H9 (cell line): ENCODE measurements at regions not wholly inside any gene's neighbourhood (a gene's known extent, or its start where the extent isn't known, plus 50 kb on each side); places are given as distances from the start of the nearest gene placed in this dataset.

Experiments
- DNase-seq: peaks from one replicate; pipeline ENCODE4 v3.0.0-alpha.2; 2017
- H2AFZ ChIP-seq: one replicate; pipeline ENCODE4 v1.6.1; 2013; ENCODE audit warnings: mild to moderate bottlenecking, low read length, control low read depth, moderate library complexity
- H2AK5ac ChIP-seq: 2 replicates; pipeline ENCODE4 v1.6.1; 2013; ENCODE audit warnings: low read length, control low read depth, mixed read lengths; ENCODE audit not compliant: insufficient read length
- H2BK120ac ChIP-seq: one replicate; pipeline ENCODE4 v1.6.1; 2013; ENCODE audit warnings: low read depth, mild to moderate bottlenecking, low read length, control low read depth, inconsistent platforms; ENCODE audit not compliant: poor library complexity, severe bottlenecking
- H2BK12ac ChIP-seq: 2 replicates; pipeline ENCODE4 v1.6.1; 2013; ENCODE audit warnings: low read length, control low read depth, mixed read lengths, low read depth; ENCODE audit not compliant: insufficient read length
- H2BK15ac ChIP-seq: 2 replicates; pipeline ENCODE4 v1.6.1; 2013; ENCODE audit warnings: low read depth, low read length, control low read depth
- H2BK20ac ChIP-seq: one replicate; pipeline ENCODE4 v1.6.1; 2013; ENCODE audit warnings: low read depth, mild to moderate bottlenecking, low read length, control low read depth, inconsistent platforms; ENCODE audit not compliant: poor library complexity, severe bottlenecking
- H2BK5ac ChIP-seq: 2 replicates; pipeline ENCODE4 v1.6.1; 2013; ENCODE audit warnings: low read length, control low read depth, mixed read lengths; ENCODE audit not compliant: insufficient read length
- H3K14ac ChIP-seq: 2 replicates; pipeline ENCODE4 v1.6.1; 2013; ENCODE audit warnings: low read length, control low read depth; ENCODE audit not compliant: insufficient read depth
- H3K18ac ChIP-seq: 2 replicates; pipeline ENCODE4 v1.6.1; 2013; ENCODE audit warnings: low read depth, mild to moderate bottlenecking, mixed read lengths, low read length, control low read depth; ENCODE audit not compliant: insufficient read length
- H3K23ac ChIP-seq: 2 replicates; pipeline ENCODE4 v1.6.1; 2013; ENCODE audit warnings: low read length, control low read depth, mixed read lengths, low read depth; ENCODE audit not compliant: insufficient read length
- H3K23me2 ChIP-seq: 2 replicates; pipeline ENCODE4 v1.6.1; 2013; ENCODE audit warnings: low read depth, mild to moderate bottlenecking, mixed read lengths, low read length, control low read depth; ENCODE audit not compliant: insufficient read length, poor library complexity, severe bottlenecking
- H3K27ac ChIP-seq: 2 replicates; pipeline ENCODE4 v1.5.1; 2013; ENCODE audit warnings: low read length, control low read depth, mixed read lengths, low read depth; ENCODE audit not compliant: insufficient read length
- H3K27me3 ChIP-seq: 2 replicates; pipeline ENCODE4 v1.6.1; 2013; ENCODE audit warnings: low read length, control low read depth, inconsistent platforms; ENCODE audit not compliant: insufficient read depth
- H3K4ac ChIP-seq: 2 replicates; pipeline ENCODE4 v1.6.1; 2013; ENCODE audit warnings: low read depth, mild to moderate bottlenecking, control low read depth, inconsistent platforms, low read length, moderate library complexity
- H3K4me1 ChIP-seq: 2 replicates; pipeline ENCODE4 v1.6.1; 2013; ENCODE audit warnings: low read length, control low read depth, inconsistent platforms; ENCODE audit not compliant: insufficient read depth
- H3K4me2 ChIP-seq: 2 replicates; pipeline ENCODE4 v1.6.1; 2013; ENCODE audit warnings: low read length, control low read depth, mixed read lengths; ENCODE audit not compliant: insufficient read length, insufficient read depth
- H3K56ac ChIP-seq: 2 replicates; pipeline ENCODE4 v1.6.1; 2013; ENCODE audit warnings: low read depth, mild to moderate bottlenecking, mixed read lengths, low read length, control low read depth; ENCODE audit not compliant: insufficient read length
- H3K79me1 ChIP-seq: 2 replicates; pipeline ENCODE4 v1.6.1; 2013; ENCODE audit warnings: low read depth, mild to moderate bottlenecking, moderate library complexity, low read length, control low read depth, inconsistent platforms; ENCODE audit not compliant: insufficient read depth, poor library complexity, severe bottlenecking
- H3K79me2 ChIP-seq: 2 replicates; pipeline ENCODE4 v1.6.1; 2013; ENCODE audit warnings: low read length, control low read depth, inconsistent platforms; ENCODE audit not compliant: insufficient read depth
- H3K9ac ChIP-seq: 2 replicates; pipeline ENCODE4 v1.6.1; 2013; ENCODE audit warnings: low read length, control low read depth, mixed read lengths; ENCODE audit not compliant: insufficient read length; ENCODE audit errors: extremely low read depth
- H3K9me3 ChIP-seq: one replicate; pipeline ENCODE4 v1.6.1; 2013; ENCODE audit warnings: low read depth, low read length, inconsistent platforms; ENCODE audit not compliant: control insufficient read depth
- H3T11ph ChIP-seq: one replicate; pipeline ENCODE4 v1.6.1; 2013; ENCODE audit warnings: mild to moderate bottlenecking, low read length, control low read depth, inconsistent platforms
- H4K20me1 ChIP-seq: one replicate; pipeline ENCODE4 v1.6.1; 2013; ENCODE audit not compliant: control insufficient read depth, insufficient read length, insufficient read depth
- H4K5ac ChIP-seq: 2 replicates; pipeline ENCODE4 v1.6.1; 2013; ENCODE audit warnings: low read depth, mild to moderate bottlenecking, mixed read lengths, low read length, control low read depth; ENCODE audit not compliant: insufficient read length
- H4K8ac ChIP-seq: replicated peaks from 2 replicates; pipeline ENCODE4 v1.6.1; 2013; ENCODE audit warnings: low read length, control low read depth, mixed read lengths, low read depth; ENCODE audit not compliant: insufficient read length
- H4K91ac ChIP-seq: 2 replicates; pipeline ENCODE4 v1.6.1; 2013; ENCODE audit warnings: low read depth, mild to moderate bottlenecking, moderate library complexity, mixed read lengths, low read length, control low read depth; ENCODE audit not compliant: insufficient read length
- H3K27ac Mint-ChIP-seq, 3 experiments: 2 replicates in 2 of 3; 3 replicates in 1 of 3; pipeline ENCODE4 v1.8.0; 2020 to 2021; ENCODE audit warnings: mixed read lengths in 3 of 3, mild to moderate bottlenecking in 1 of 3, moderate library complexity in 1 of 3
- H3K27me3 Mint-ChIP-seq: 2 replicates; pipeline ENCODE4 v1.8.0; 2021; ENCODE audit warnings: low read depth, mild to moderate bottlenecking, moderate library complexity, mixed read lengths
- H3K36me3 Mint-ChIP-seq, 3 experiments: 2 replicates in 2 of 3; 3 replicates in 1 of 3; pipeline ENCODE4 v1.8.0; 2020 to 2021; ENCODE audit warnings: low read depth in 3 of 3, mixed read lengths in 3 of 3; ENCODE audit not compliant: insufficient read depth in 1 of 3
- H3K4me1 Mint-ChIP-seq, 2 experiments: 2 replicates each; pipeline ENCODE4 v1.8.0; 2020; ENCODE audit warnings: mixed read lengths in 2 of 2
- H3K4me3 Mint-ChIP-seq, 2 experiments: 2 replicates in 1 of 2; 3 replicates in 1 of 2; pipeline ENCODE4 v1.8.0; 2020 to 2021; ENCODE audit warnings: mild to moderate bottlenecking in 2 of 2, mixed read lengths in 2 of 2, moderate library complexity in 1 of 2
- H3K9me3 Mint-ChIP-seq, 2 experiments: 2 replicates in 1 of 2; 3 replicates in 1 of 2; pipeline ENCODE4 v1.8.0; 2020; ENCODE audit warnings: mild to moderate bottlenecking in 2 of 2, mixed read lengths in 2 of 2, moderate library complexity in 1 of 2
- WGBS: extraction: QIAGEN DNeasy Blood & Tissue Kit; methylation state at CpG from one replicate; pipeline ENCODE4 v1.1.7; 2013; ENCODE audit warnings: missing lambda C conversion rate, low lambda C conversion rate, mixed read lengths; ENCODE audit not compliant: insufficient read length; ENCODE audit errors: extremely low coverage; 5-methylcytosine and 5-hydroxymethylcytosine counted together
- TF ChIP-seq, protein P1 (sequence below): fragments of 200-600 bp; sonication (generic); conservative IDR thresholded peaks from 3 replicates; pipeline ENCODE4 v1.8.0; 2021; ENCODE audit warnings: antibody characterized with exemption, mild to moderate bottlenecking

DNA sequence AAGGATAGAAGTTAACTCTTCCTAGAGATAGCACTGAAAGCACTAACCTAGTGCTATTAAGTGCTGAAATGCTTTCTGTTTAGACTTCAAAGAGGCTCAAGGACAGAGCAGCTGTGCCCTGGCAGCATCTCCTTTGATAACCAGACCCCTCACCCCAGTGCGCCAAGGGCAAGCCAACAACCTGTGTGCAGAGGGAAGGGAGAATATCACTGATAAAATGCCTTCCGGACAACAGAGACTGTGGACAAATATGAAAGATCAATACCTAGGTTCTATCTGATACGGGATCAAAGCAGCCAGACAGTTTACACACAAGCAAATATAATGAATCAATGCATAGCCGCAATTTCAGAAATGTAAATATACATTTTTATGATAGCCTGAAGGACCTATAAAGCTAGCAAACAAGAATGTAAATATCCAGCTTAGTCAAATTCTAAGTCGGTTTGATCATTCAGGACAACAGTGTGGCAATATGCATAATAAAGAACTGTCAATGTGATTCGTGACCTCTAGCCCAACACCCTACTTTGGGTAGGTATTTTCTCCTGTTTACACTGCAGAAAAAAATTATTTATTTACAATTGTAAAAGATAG, 91.8 kb upstream of the RFX8 start:
- no peaks in the 10 kb centered on the region for H4K20me1 ChIP-seq
- no peak overlapping the region for H3K18ac ChIP-seq
- H2BK12ac ChIP-seq, result no peak overlapping the region
- no peak overlapping the region for H2AFZ ChIP-seq
- no peaks in the 10 kb centered on the region for H3K27me3 ChIP-seq
- H2AK5ac ChIP-seq, result no peak overlapping the region
- H3T11ph ChIP-seq, result no peak overlapping the region
- H2BK15ac ChIP-seq, result no peak overlapping the region
- H3K9me3 ChIP-seq, result no peaks in the 10 kb centered on the region
- H3K4me2 ChIP-seq, result no peak overlapping the region
- H2BK20ac ChIP-seq, result no peak overlapping the region
- H3K14ac ChIP-seq, result no peak overlapping the region
- H3K9ac ChIP-seq, result no peak overlapping the region
- no peak overlapping the region for H4K91ac ChIP-seq
- no peak overlapping the region for H4K5ac ChIP-seq
- H3K23ac ChIP-seq, result no peak overlapping the region
- H3K4ac ChIP-seq, result no peak overlapping the region
- TF ChIP-seq, protein P1, sequence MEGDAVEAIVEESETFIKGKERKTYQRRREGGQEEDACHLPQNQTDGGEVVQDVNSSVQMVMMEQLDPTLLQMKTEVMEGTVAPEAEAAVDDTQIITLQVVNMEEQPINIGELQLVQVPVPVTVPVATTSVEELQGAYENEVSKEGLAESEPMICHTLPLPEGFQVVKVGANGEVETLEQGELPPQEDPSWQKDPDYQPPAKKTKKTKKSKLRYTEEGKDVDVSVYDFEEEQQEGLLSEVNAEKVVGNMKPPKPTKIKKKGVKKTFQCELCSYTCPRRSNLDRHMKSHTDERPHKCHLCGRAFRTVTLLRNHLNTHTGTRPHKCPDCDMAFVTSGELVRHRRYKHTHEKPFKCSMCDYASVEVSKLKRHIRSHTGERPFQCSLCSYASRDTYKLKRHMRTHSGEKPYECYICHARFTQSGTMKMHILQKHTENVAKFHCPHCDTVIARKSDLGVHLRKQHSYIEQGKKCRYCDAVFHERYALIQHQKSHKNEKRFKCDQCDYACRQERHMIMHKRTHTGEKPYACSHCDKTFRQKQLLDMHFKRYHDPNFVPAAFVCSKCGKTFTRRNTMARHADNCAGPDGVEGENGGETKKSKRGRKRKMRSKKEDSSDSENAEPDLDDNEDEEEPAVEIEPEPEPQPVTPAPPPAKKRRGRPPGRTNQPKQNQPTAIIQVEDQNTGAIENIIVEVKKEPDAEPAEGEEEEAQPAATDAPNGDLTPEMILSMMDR, result no peak
- H3K36me3 Mint-ChIP-seq, result no peaks in the 10 kb centered on the region
- H3K56ac ChIP-seq, result no peak overlapping the region
- peaks cover 5% of the 10 kb centered on the region; the same call in 1 of the 2 replicates for H3K27me3 Mint-ChIP-seq
- H3K4me3 Mint-ChIP-seq, result no peak overlapping the region
- no peak overlapping the region for H4K8ac ChIP-seq
- H3K9me3 Mint-ChIP-seq, result no peaks in the 10 kb centered on the region; a peak in 1 of 5 replicates
- peaks cover 51 to 54% of the 10 kb centered on the region in 2 experiments for H3K4me1 Mint-ChIP-seq
- H3K79me2 ChIP-seq, result no peaks in the 10 kb centered on the region
- no peaks in the 10 kb centered on the region for H3K79me1 ChIP-seq
- no peak overlapping the region for H3K27ac Mint-ChIP-seq
- no peak overlapping the region for H3K27ac ChIP-seq
- no peak overlapping the region for H2BK120ac ChIP-seq
- WGBS, result no CpG with 5 or more reads among the region's 6 CpGs
- no peak overlapping the region for H2BK5ac ChIP-seq
- no peak for DNase-seq
- peaks cover 10% of the 10 kb centered on the region; the same call in 1 of the 2 replicates for H3K4me1 ChIP-seq
- no peaks in the 10 kb centered on the region for H3K23me2 ChIP-seq
